Astrocyte of the cerebellum (primary cell): ENCODE measurements at regions not wholly inside any gene's neighbourhood (a gene's known extent, or its start where the extent isn't known, plus 50 kb on each side); places are given as distances from the start of the nearest gene placed in this dataset.

Source experiments
- DNase-seq: peaks from one replicate; pipeline ENCODE4 v3.0.0-alpha.2; 2011; ENCODE audit warnings: low read depth
- H3K4me3 ChIP-seq: 2 replicates; pipeline ENCODE4 v1.5.1; 2011; ENCODE audit warnings: mild to moderate bottlenecking, low read depth, low read length, moderate library complexity
- CTCF ChIP-seq: IDR thresholded peaks from 2 replicates; pipeline ENCODE4 v1.5.1; 2012; ENCODE audit warnings: low read length, low read depth, moderate library complexity, mild to moderate bottlenecking; ENCODE audit errors: missing control alignments
- in situ Hi-C: cut with HindIII; loops from 2 replicates; pipeline ENCODE4 v1.10.0; 2017; ENCODE audit warnings: low sequenced_read_pairs

GRCh38 chr11:98940913-98941312, 79.8 kb upstream of the CNTN5 start:
- TF ChIP-seq CTCF = no peak
- no peak for DNase-seq
- in situ Hi-C loops = no loop called here

DNA sequence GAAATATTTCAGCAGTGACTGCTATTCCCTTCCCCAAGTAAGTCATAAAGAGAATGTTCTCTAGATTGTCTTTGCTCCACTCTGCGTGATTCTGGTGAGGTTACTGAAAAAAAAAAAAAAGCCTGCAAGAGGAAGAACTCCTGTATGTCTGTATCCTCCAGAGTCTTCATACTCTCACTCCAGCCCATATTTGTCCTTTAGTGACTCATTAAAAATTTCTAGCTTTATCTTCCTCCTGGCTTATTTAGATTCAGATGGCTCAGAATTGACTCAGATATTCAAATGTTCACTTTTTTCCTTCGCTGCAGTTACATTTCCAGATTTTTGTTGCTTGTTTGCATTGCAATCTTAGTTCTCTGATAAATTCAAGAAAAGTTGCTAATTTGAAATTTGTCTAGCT, 76.3 kb upstream of the CNTN5 start:
- H3K4me3 ChIP-seq = no peak overlapping the region
- in situ Hi-C loops = no loop called here
- TF ChIP-seq CTCF = no peak
- no peak for DNase-seq

More at GRCh38 chr11:98940913-98941312, 79.8 kb upstream of the CNTN5 start:
- H3K4me3 ChIP-seq = no peak overlapping the region

DNA sequence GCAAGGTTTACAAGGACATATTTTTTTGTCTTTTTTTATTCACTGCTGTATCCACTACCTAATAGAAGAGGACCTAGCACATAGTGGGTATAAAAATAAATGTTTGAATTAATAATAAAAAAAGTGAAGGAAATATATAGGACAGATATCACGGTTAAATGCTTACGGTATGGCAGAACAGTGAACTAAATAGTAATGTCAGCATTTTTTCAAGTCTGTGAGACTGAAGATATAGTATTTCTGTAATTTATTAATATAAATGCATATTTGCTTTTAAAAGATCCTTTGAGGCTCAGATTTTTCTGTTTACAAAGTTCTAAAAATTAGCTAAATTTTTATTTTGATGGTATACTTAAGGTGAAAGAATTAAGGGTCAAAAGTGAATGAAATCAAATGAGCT, 68.6 kb upstream of the CNTN5 start:
- no peak for DNase-seq
- in situ Hi-C loops = no loop called here
- H3K4me3 ChIP-seq = no peak overlapping the region
- TF ChIP-seq CTCF = no peak

DNA sequence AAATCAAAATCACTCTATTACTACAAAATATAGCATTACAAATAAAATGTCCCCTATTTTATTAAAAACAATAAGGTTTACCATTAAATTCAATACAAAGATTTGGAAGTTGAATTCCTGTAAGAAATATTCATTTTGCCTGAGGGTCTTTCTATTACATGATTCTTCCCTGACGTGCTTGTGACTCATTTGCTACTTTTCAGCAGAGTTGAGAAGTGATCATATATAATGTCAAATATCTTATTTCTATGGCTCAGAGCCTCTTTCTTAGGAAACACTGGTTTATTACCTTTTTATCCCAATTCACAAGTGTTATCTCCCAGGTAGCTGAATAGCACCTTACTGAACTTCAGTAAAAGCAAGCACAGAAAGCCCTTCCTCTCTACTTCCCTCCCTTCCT, 65.2 kb upstream of the CNTN5 start:
- in situ Hi-C loops = no loop called here
- no peak for DNase-seq
- H3K4me3 ChIP-seq = no peak overlapping the region
- no peak for TF ChIP-seq CTCF

DNA sequence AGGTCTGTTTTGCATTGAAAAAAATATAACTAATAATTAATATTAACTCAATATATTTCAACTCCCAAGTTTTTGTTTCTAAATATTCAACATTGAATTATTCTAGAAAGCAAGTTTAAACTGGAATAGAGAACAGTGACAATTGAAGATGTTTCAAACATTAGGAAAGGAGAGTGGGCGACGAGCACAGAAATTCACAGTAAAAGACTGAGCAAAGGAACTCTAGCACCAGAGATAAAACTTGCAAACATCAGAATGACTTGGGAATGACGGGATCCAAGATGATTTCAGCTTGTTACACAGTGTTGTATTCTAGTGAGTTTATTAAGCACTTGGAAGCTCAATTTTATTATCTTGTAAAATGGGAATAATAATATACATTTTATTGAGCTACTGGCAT, 56.6 kb upstream of the CNTN5 start:
- no peak for DNase-seq
- H3K4me3 ChIP-seq = no peak overlapping the region
- TF ChIP-seq CTCF = no peak
- in situ Hi-C loops = no loop called here

DNA sequence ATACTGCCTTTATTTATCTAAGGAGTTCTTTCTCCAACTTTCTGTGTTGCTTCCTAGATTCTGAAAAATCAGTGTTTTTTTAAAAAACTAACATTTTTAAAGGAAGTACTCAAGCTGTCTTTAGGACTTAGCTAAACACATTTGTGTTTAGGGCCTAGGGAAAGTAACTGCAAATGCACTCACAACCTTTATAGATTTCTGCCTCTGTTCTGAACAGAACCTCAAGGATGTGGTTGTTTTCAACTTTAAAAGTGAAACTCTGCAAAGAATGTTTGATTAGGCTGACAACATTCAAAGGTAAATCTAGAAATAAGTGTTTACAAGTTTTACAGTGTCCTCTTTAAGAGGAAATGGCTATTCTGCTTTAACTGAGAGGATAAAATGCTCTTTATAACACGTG, 55.4 kb upstream of the CNTN5 start:
- no peak for TF ChIP-seq CTCF
- in situ Hi-C loops = no loop called here
- no peak overlapping the region for H3K4me3 ChIP-seq
- DNase-seq = no peak

DNA sequence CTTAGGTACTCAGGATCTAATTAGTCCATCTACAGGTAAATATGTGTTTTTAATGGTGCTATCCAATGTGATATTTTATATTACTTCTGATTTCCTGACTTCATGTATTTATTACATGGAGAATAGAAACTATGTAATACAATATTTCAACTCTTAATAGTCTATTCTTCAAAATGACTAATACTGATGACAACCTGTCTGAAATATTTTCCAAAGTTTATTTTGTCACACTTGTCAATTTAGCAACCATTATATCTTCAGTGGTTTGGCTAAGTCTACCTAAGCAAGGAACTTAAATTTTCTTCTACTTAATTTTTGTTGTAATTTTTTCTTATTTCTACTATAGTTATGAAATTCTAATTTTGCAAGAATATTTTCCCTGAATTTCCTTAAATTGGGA, 55.0 kb upstream of the CNTN5 start:
- no peak for TF ChIP-seq CTCF
- in situ Hi-C loops = no loop called here
- H3K4me3 ChIP-seq = no peak overlapping the region
- DNase-seq = no peak
